AG10803 (cell line): ENCODE measurements at regions not wholly inside any gene's neighbourhood (a gene's known extent, or its start where the extent isn't known, plus 50 kb on each side); places are given as distances from the start of the nearest gene placed in this dataset.

Source experiments
- DNase-seq: peaks from one replicate; pipeline ENCODE4 v3.0.0; 2010; ENCODE audit warnings: low read depth
- H3K4me3 ChIP-seq: 2 replicates; pipeline ENCODE4 v1.5.1; 2011; ENCODE audit warnings: mild to moderate bottlenecking, low read length, control low read depth
- TF ChIP-seq, protein P1 (sequence below): conservative IDR thresholded peaks from 2 replicates; pipeline ENCODE4 v1.5.1; 2011; ENCODE audit warnings: mild to moderate bottlenecking, low read length, control low read depth, inconsistent platforms

DNA sequence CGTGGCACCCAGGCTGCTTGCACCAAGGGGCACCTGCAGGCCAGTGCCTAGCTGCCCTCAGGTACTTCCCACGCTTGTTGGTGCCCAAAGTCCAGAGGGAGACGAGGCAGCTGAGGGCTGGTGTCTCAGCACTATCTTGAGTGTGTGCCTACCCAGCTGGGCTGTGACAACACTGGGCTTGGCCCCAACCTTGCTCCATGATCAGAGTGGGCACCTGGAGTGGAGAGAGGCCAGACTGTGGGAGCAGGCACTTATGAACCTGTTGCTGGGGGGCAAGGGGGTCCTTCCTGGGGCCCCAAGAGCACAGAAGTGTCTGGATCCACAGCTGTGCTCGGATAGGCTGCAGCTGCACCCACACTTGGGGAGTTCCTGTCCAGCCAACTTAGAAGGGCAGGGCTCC is 314.7 kb downstream of the KCNJ2 start:
- TF ChIP-seq, protein P1, sequence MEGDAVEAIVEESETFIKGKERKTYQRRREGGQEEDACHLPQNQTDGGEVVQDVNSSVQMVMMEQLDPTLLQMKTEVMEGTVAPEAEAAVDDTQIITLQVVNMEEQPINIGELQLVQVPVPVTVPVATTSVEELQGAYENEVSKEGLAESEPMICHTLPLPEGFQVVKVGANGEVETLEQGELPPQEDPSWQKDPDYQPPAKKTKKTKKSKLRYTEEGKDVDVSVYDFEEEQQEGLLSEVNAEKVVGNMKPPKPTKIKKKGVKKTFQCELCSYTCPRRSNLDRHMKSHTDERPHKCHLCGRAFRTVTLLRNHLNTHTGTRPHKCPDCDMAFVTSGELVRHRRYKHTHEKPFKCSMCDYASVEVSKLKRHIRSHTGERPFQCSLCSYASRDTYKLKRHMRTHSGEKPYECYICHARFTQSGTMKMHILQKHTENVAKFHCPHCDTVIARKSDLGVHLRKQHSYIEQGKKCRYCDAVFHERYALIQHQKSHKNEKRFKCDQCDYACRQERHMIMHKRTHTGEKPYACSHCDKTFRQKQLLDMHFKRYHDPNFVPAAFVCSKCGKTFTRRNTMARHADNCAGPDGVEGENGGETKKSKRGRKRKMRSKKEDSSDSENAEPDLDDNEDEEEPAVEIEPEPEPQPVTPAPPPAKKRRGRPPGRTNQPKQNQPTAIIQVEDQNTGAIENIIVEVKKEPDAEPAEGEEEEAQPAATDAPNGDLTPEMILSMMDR: no peak
- no peak for DNase-seq
- no peak overlapping the region for H3K4me3 ChIP-seq

GRCh38 chr17:70484496-70484895 is 315.2 kb downstream of the KCNJ2 start:
- no peak for DNase-seq
- no peak overlapping the region for H3K4me3 ChIP-seq
- TF ChIP-seq, protein P1: no peak

- TF ChIP-seq, protein P1: no peak
- no peak overlapping the region for H3K4me3 ChIP-seq
- no peak for DNase-seq
These were observed 323.0 kb downstream of the KCNJ2 start for GRCh38 chr17:70492368-70492767.

GRCh38 chr17:70493277-70493874 is 324.0 kb downstream of the KCNJ2 start:
- no peak for DNase-seq
- H3K4me3 ChIP-seq: no peak overlapping the region
- TF ChIP-seq, protein P1: no peak

DNA sequence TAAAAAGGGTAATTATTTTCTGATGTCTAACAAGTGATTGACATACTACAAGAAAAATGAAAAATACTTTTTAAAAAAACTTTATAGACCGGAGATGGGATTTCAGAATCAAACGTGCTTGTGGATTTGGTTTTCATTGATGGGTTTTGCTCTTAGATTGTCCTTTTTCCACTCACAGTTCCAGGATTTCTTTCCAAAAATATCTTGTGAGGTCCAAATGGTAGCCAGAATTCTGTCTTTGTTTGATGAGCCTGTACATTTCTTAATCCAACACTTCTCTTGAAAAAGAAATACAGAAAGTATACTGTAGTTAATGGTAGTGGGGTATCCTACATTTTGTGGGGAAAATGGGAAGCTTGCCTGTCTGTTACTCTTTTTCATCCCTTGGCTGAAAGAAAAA is 329.3 kb downstream of the KCNJ2 start:
- H3K4me3 ChIP-seq: no peak overlapping the region
- TF ChIP-seq, protein P1: no peak
- DNase-seq: no peak

DNA sequence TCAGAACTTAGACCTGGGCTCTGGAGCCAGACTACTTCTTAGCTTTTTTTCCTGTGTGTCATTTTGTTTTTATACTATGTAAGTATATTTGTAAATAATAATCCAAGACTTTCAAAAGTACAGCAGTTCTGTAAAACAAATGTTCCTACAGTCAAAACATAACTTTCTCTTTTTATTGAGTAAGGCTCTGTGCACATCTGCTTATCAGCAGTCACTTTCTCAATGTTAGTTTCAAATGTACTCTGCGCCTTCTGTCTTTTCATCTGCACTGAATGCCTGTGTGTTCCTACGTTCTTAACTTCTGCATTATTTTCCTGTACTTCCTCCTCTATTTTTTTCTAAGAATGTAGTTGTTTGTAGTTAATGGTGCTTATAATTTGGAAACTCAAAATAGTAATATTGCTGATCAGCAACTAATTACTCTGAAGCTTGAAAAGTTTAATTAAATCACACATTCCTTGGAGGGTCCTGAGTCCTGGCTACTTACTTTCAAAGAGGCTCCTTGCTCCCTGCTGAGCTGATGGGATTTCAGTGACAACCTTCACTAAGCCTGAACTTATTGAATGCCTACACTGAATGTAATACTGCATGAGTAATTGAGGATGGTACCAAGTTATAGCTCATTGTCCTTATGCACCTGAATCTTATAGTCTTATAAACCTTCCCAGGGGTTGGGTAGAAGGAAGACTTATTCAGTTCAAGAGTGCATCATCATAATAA is 329.9 kb downstream of the KCNJ2 start:
- no peak for DNase-seq
- no peak overlapping the region for H3K4me3 ChIP-seq
- TF ChIP-seq, protein P1: no peak

GRCh38 chr17:70503449-70503848 is 334.1 kb downstream of the KCNJ2 start:
- TF ChIP-seq, protein P1: no peak
- no peak for DNase-seq
- H3K4me3 ChIP-seq: no peak overlapping the region
